BJ (cell line): ENCODE measurements at regions not wholly inside any gene's neighbourhood (a gene's known extent, or its start where the extent isn't known, plus 50 kb on each side); places are given as distances from the start of the nearest gene placed in this dataset.

Experiments used
- CTCF ChIA-PET: fragments of 350-600 bp; formaldehyde crosslinking; extraction: SDS; loops from one replicate; lab custom pipeline; 2021; ENCODE audit warnings: antibody characterized with exemption, inconsistent platforms; lab: Yijun Ruan, JAX
- POLR2A ChIA-PET: fragments of 300-600 bp; sonication (Branson Sonifier 250); formaldehyde crosslinking; extraction: SDS; loops from one replicate; lab custom pipeline; 2021; ENCODE audit warnings: antibody characterized with exemption; lab: Charles Lee
- DNase-seq: peaks from one replicate; pipeline ENCODE4 v3.0.0-alpha.2; 2011; ENCODE audit warnings: low read depth
- H3K27me3 ChIP-seq: 2 replicates; pipeline ENCODE4 v1.6.0; 2011; ENCODE audit warnings: low read length; ENCODE audit not compliant: control insufficient read depth, insufficient read depth
- H3K36me3 ChIP-seq: 2 replicates; pipeline ENCODE4 v1.5.1; 2011; ENCODE audit warnings: low read length; ENCODE audit not compliant: control insufficient read depth, insufficient read depth
- H3K4me3 ChIP-seq: 2 replicates; pipeline ENCODE4 v1.5.1; 2011; ENCODE audit warnings: low read depth, mild to moderate bottlenecking, control low read depth, low read length
- TF ChIP-seq, protein P1 (sequence below): IDR thresholded peaks from 2 replicates; pipeline ENCODE4 v1.5.1; 2011; ENCODE audit warnings: low read depth, mild to moderate bottlenecking, control low read depth, inconsistent platforms, low read length, moderate library complexity; ENCODE audit not compliant: insufficient read depth

DNA sequence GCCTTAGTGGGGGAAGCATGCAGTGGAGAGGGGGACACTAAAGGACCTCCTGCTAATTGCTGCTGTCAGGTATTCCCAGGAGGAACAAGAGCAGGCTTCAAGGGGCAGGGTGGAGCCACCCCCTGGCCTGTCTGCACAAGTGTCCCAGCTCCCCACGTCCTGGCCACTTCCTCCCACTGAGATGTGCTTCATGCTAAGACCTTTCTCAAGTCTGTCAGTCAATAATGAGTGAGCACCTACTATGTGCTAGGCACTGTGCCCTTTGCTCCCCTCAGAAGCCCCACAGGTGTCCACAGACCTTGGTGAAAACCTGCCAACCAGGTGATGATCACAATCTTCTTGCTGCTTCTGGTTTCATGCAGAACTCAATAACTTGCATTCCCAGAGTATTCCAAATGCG lies 147.9 kb downstream of the UNC5CL start:
- Histone ChIP-seq H3K27me3 (peaks cover 9% of the 10 kb centered on the region), H3K36me3 (no peaks in the 10 kb centered on the region), H3K4me3 (no peak overlapping the region)
- TF ChIP-seq, protein P1, sequence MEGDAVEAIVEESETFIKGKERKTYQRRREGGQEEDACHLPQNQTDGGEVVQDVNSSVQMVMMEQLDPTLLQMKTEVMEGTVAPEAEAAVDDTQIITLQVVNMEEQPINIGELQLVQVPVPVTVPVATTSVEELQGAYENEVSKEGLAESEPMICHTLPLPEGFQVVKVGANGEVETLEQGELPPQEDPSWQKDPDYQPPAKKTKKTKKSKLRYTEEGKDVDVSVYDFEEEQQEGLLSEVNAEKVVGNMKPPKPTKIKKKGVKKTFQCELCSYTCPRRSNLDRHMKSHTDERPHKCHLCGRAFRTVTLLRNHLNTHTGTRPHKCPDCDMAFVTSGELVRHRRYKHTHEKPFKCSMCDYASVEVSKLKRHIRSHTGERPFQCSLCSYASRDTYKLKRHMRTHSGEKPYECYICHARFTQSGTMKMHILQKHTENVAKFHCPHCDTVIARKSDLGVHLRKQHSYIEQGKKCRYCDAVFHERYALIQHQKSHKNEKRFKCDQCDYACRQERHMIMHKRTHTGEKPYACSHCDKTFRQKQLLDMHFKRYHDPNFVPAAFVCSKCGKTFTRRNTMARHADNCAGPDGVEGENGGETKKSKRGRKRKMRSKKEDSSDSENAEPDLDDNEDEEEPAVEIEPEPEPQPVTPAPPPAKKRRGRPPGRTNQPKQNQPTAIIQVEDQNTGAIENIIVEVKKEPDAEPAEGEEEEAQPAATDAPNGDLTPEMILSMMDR: no peak
- ChIA-PET CTCF (interaction anchor here (14.6 kb wide), 1 partner anchor 135 kb away, joined by 184 read pairs; no protein-coding TSS in a partner anchor), POLR2A (no interaction called here)
- DNase-seq: no peak

DNA sequence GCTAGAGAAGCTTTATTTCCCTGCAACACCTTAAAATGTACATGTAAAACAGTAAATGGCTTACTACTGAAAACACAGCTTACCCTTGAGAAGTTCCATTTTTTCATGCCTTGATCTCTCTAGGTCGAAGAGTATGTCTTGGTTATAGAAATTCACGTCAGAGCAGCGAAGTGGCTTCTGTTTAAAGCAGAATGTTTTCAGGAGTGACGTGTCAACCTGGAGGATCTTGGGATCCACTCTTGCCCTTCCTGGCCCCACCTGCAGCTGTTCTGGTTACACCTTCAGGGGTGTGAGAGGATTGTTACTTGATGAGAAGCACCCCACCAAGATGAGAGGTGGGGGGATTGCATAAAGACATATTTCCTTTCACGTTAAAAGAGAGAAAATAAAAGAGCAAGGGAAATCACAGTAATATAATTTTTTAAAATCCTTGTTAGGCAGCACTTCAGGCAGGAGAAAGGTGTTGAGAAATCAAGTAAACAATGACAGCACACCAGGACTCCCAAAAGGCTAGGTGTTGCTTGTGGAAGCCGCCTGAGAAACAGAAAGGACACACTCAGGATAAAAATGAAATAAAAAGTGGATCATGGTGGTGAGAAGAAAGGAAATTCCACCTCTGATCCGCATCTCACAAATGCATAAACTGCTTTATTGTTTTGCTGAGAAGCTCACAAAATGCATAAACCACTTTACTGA lies 149.7 kb downstream of the UNC5CL start:
- TF ChIP-seq, protein P1: no peak
- no peak for DNase-seq
- no peak overlapping the region for H3K4me3 ChIP-seq
- POLR2A ChIA-PET: no interaction called here
- no peaks in the 10 kb centered on the region for H3K36me3 ChIP-seq
- H3K27me3 ChIP-seq: peaks cover 10% of the 10 kb centered on the region
- CTCF ChIA-PET: interaction anchor here (1.5 to 14.6 kb wide), 2 partner anchors 137 to 150 kb away, joined by 4 to 184 read pairs; partner anchors contain the start of gene UNC5CL

DNA sequence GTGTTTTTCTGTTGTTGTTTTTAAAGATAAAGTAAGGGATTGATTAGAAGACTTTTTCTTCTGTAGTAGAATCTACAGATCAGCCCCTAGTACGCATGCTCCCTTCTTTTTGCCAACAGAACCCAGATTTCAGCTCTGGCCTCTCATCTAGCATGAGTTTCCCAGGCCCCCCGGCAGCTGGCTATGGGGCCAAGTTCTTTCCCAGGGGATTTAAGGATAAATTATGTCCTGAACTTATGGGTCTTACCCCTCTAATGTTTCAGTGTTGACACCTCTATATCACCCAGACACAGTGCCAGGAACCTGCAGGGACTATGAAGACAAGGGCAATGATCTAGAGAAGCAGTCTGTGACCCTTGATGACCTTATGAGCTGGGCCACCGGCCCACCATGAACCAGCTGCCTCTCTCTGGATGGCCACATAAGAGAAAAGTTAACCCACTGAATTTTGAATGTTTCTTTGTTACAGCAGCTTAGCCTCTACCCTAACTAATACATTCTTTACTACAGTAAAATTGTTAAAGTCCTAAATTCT lies 150.5 kb downstream of the UNC5CL start:
- ChIA-PET POLR2A (no interaction called here), CTCF (interaction anchor here (0.6 to 14.6 kb wide), 3 partner anchors 138 to 1727 kb away, joined by 4 to 184 read pairs (median 4); partner anchors contain the start of gene UNC5CL)
- TF ChIP-seq, protein P1: no peak
- H3K4me3 ChIP-seq: no peak overlapping the region
- no peaks in the 10 kb centered on the region for H3K36me3 ChIP-seq
- no peak for DNase-seq
- peaks cover 12% of the 10 kb centered on the region for H3K27me3 ChIP-seq

DNA sequence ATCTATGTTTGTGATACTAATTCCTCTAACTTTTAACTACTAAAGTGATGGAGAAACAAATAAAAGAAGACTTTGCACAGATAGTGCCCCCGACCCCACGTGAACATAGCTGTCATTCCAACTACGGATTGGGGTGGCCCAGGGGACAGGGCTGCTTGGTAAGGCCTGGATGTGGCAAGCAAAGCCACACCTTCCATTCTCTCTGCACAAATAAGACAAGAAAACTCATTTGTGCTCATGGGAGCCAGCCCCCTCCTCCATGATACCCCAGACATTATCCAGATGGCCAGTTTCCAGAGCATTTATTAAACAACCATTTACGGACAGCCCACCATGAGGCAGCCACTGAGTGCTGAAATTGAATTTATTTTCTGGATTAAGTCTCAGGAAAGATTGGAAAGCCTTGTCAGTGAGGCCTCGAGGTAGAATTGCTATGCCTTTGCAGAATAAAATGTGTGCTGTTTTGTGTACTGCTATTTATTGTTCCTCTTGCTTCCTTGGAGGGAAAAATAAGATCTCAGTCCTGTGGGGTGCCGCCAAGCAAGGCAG lies 151.2 kb downstream of the UNC5CL start:
- ChIA-PET POLR2A (no interaction called here), CTCF (interaction anchor here (0.6 to 14.6 kb wide), 2 partner anchors 139 to 1726 kb away, joined by 4 to 184 read pairs; no protein-coding TSS in a partner anchor)
- H3K36me3 ChIP-seq: no peaks in the 10 kb centered on the region

More for the DNA sequence above, 151.2 kb downstream of the UNC5CL start:
- no peak overlapping the region for H3K4me3 ChIP-seq
- DNase-seq: no peak
- H3K27me3 ChIP-seq: peaks cover 12% of the 10 kb centered on the region
- TF ChIP-seq, protein P1: no peak
